SK-N-SH (cell line): ENCODE measurements at regions not wholly inside any gene's neighbourhood (a gene's known extent, or its start where the extent isn't known, plus 50 kb on each side); places are given as distances from the start of the nearest gene placed in this dataset.

Experiments used
- CTCF ChIA-PET: fragments of 300-600, 350-600 bp; formaldehyde crosslinking; extraction: SDS; loops from one replicate; lab custom pipeline; 2021; lab: Yijun Ruan, JAX
- POLR2A ChIA-PET: fragments of 350-600 bp; sonication (Branson Sonifier 250); formaldehyde crosslinking; extraction: SDS; loops from one replicate; lab custom pipeline; 2020; ENCODE audit warnings: antibody characterized with exemption, inconsistent platforms; lab: Yijun Ruan, JAX
- DNase-seq: peaks from one replicate; pipeline ENCODE4 v3.0.0; 2012
- H2AFZ ChIP-seq: fragments of 200-600 bp; sonication (generic); 2 replicates; pipeline ENCODE4 v1.8.1; 2016; ENCODE audit warnings: antibody characterized with exemption, mild to moderate bottlenecking, low read depth
- H3F3A ChIP-seq: fragments of 200-600 bp; sonication (generic); replicated peaks from 2 replicates; pipeline ENCODE3; 2016; ENCODE audit warnings: antibody characterized with exemption, mild to moderate bottlenecking; ENCODE audit not compliant: insufficient read depth
- H3K27ac ChIP-seq, 2 experiments: fragments of 200-500 bp in 1 of 2; fragments of 200-600 bp in 1 of 2; sonication (Bioruptor generic) in 1 of 2; sonication (generic), shearing (Covaris generic) in 1 of 2; 2 replicates each; pipeline versions ENCODE4 v1.5.1 to v1.6.1; 2014 to 2016; ENCODE audit warnings: low read depth in 2 of 2, inconsistent platforms in 1 of 2, low read length in 1 of 2, mild to moderate bottlenecking in 1 of 2, mixed read lengths in 1 of 2
- H3K27me3 ChIP-seq: fragments of 200-600 bp; sonication (generic), shearing (Covaris generic); 2 replicates; pipeline ENCODE4 v1.6.1; 2016; ENCODE audit warnings: mixed run types; ENCODE audit not compliant: insufficient read depth
- H3K36me3 ChIP-seq, 2 experiments: fragments of 200-500 bp in 1 of 2; fragments of 200-600 bp in 1 of 2; sonication (Bioruptor generic) in 1 of 2; sonication (generic) in 1 of 2; replicated peaks in 1 of 2; 2 replicates each; pipeline versions ENCODE3 to v1.5.1; 2014 to 2016; ENCODE audit warnings: low read length in 1 of 2, mild to moderate bottlenecking in 1 of 2; ENCODE audit not compliant: insufficient read depth in 2 of 2, control insufficient read depth in 1 of 2
- H3K4me1 ChIP-seq, 2 experiments: fragments of 200-500 bp in 1 of 2; fragments of 200-600 bp in 1 of 2; sonication (Bioruptor generic) in 1 of 2; sonication (generic), shearing (Covaris generic) in 1 of 2; 2 replicates each; pipeline versions ENCODE4 v1.5.1 to v1.6.1; 2014 to 2016; ENCODE audit warnings: low read depth in 1 of 2, low read length in 1 of 2, mixed run types in 1 of 2; ENCODE audit not compliant: insufficient read depth in 2 of 2, control insufficient read depth in 1 of 2
- H3K4me2 ChIP-seq: fragments of 200-600 bp; sonication (generic), shearing (Covaris generic); 2 replicates; pipeline ENCODE4 v1.6.1; 2017; ENCODE audit warnings: mixed run types
- H3K4me3 ChIP-seq, 2 experiments: fragments of 200-500 bp in 1 of 2; fragments of 200-600 bp in 1 of 2; sonication (Bioruptor generic) in 1 of 2; sonication (generic), shearing (Covaris generic) in 1 of 2; 2 replicates each; pipeline versions ENCODE4 v1.5.1 to v1.8.1; 2014 to 2016; ENCODE audit warnings: low read depth in 2 of 2, inconsistent platforms in 1 of 2, low read length in 1 of 2, mild to moderate bottlenecking in 1 of 2, mixed read lengths in 1 of 2, moderate library complexity in 1 of 2
- H3K79me2 ChIP-seq: fragments of 200-600 bp; sonication (generic); 2 replicates; pipeline ENCODE4 v1.8.1; 2017; ENCODE audit warnings: mild to moderate bottlenecking; ENCODE audit not compliant: insufficient read depth
- H3K9ac ChIP-seq: fragments of 200-600 bp; sonication (generic); 2 replicates; pipeline ENCODE4 v1.6.1; 2017; ENCODE audit warnings: mixed run types
- H3K9me2 ChIP-seq: fragments of 200-600 bp; sonication (generic); 2 replicates; pipeline ENCODE4 v1.6.1; 2017; ENCODE audit warnings: mixed run types
- H3K9me3 ChIP-seq: fragments of 200-600 bp; sonication (generic); 2 replicates; pipeline ENCODE4 v1.6.1; 2017; ENCODE audit warnings: mixed run types, mild to moderate bottlenecking, moderate library complexity
- H4K20me1 ChIP-seq: fragments of 200-600 bp; sonication (generic); 2 replicates; pipeline ENCODE4 v1.6.1; 2017; ENCODE audit warnings: mild to moderate bottlenecking, mixed run types; ENCODE audit not compliant: insufficient read depth
- CHD2 ChIP-seq: fragments of 150-350 bp; IDR thresholded peaks from 2 replicates; pipeline ENCODE4 v1.6.1; 2018; ENCODE audit warnings: low read length; ENCODE audit not compliant: partially characterized antibody
- GATA2 ChIP-seq: sonication (generic); formaldehyde crosslinking; IDR thresholded peaks from 2 replicates; pipeline ENCODE4 v1.5.0; 2020; ENCODE audit warnings: mild to moderate bottlenecking, missing genetic modification reagents
- JUND ChIP-seq: IDR thresholded peaks from 2 replicates; pipeline ENCODE4 v1.4.0; 2012
- RAD21 ChIP-seq: IDR thresholded peaks from 2 replicates; pipeline ENCODE4 v1.6.1; 2012; ENCODE audit warnings: mild to moderate bottlenecking, low read length
- RFX5 ChIP-seq: IDR thresholded peaks from 2 replicates; pipeline ENCODE4 v1.6.1; 2012; ENCODE audit warnings: mild to moderate bottlenecking, improper control_type of control experiment, low read length
- TAF1 ChIP-seq: IDR thresholded peaks from 2 replicates; pipeline ENCODE4 v1.6.1; 2012; ENCODE audit warnings: low read depth, mild to moderate bottlenecking, low read length, moderate library complexity, borderline replicate concordance
- WGBS: methylation state at CpG from one replicate; pipeline ENCODE4 v1.1.6; 2017; ENCODE audit warnings: low lambda C conversion rate; 5-methylcytosine and 5-hydroxymethylcytosine counted together
- TF ChIP-seq, protein P1 (sequence below): fragments of 150-350 bp; IDR thresholded peaks from 2 replicates; pipeline ENCODE4 v1.6.1; 2016; ENCODE audit warnings: mild to moderate bottlenecking, low read depth, low read length
- TF ChIP-seq, protein P2 (sequence below): fragments of 200-600 bp; sonication (generic); IDR thresholded peaks from 2 replicates; pipeline ENCODE4 v1.6.1; 2017; ENCODE audit warnings: antibody characterized with exemption, mild to moderate bottlenecking, moderate library complexity
- TF ChIP-seq, protein P3 (sequence below): IDR thresholded peaks from 2 replicates; pipeline ENCODE4 v1.6.1; 2012; ENCODE audit warnings: mild to moderate bottlenecking, low read depth, low read length, moderate library complexity

DNA sequence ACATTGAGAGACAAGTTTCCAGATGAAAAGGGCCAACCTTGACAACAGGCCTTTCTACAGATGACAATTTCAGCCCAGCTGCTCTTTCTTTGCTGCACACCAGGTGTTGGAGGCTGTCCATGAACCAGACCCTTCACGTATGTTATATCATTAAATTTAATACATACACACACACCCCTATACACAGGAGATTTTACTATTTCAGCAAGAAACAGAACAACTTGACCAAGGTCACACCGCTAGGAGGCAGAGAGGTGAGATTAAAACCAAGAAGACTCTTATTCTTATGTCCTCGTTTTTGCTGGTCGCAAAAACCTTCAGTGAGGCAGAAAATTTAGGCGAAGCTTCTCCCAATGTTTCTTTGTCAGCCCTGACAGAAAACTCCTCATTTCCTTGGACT, 1585.9 kb downstream of the AACS start:
- 68% methylated on average over 5 of the region's 5 CpGs for WGBS
- Histone ChIP-seq H3K36me3 (no peaks in the 10 kb centered on the region), H3K9me3 (no peaks in the 10 kb centered on the region), H3K27me3 (no peaks in the 10 kb centered on the region), H3K9me2 (no peaks in the 10 kb centered on the region), H3K4me1 (no peaks in the 10 kb centered on the region), H3K79me2 (no peaks in the 10 kb centered on the region), H4K20me1 (no peaks in the 10 kb centered on the region), H2AFZ (no peak overlapping the region), H3K9ac (no peak overlapping the region), H3K4me2 (no peak overlapping the region), H3K27ac (no peak overlapping the region), H3K4me3 (no peak overlapping the region), H3F3A (no peaks in the 10 kb centered on the region)
- ChIA-PET CTCF (no interaction called here), POLR2A (no interaction called here)
- TF ChIP-seq JUND (no peak), RAD21 (no peak), TAF1 (no peak), CHD2 (no peak), GATA2 (no peak), RFX5 (no peak)
- TF ChIP-seq, protein P1, sequence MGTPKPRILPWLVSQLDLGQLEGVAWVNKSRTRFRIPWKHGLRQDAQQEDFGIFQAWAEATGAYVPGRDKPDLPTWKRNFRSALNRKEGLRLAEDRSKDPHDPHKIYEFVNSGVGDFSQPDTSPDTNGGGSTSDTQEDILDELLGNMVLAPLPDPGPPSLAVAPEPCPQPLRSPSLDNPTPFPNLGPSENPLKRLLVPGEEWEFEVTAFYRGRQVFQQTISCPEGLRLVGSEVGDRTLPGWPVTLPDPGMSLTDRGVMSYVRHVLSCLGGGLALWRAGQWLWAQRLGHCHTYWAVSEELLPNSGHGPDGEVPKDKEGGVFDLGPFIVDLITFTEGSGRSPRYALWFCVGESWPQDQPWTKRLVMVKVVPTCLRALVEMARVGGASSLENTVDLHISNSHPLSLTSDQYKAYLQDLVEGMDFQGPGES = no peak
- TF ChIP-seq, protein P2, sequence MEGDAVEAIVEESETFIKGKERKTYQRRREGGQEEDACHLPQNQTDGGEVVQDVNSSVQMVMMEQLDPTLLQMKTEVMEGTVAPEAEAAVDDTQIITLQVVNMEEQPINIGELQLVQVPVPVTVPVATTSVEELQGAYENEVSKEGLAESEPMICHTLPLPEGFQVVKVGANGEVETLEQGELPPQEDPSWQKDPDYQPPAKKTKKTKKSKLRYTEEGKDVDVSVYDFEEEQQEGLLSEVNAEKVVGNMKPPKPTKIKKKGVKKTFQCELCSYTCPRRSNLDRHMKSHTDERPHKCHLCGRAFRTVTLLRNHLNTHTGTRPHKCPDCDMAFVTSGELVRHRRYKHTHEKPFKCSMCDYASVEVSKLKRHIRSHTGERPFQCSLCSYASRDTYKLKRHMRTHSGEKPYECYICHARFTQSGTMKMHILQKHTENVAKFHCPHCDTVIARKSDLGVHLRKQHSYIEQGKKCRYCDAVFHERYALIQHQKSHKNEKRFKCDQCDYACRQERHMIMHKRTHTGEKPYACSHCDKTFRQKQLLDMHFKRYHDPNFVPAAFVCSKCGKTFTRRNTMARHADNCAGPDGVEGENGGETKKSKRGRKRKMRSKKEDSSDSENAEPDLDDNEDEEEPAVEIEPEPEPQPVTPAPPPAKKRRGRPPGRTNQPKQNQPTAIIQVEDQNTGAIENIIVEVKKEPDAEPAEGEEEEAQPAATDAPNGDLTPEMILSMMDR = no peak
- TF ChIP-seq, protein P3, sequence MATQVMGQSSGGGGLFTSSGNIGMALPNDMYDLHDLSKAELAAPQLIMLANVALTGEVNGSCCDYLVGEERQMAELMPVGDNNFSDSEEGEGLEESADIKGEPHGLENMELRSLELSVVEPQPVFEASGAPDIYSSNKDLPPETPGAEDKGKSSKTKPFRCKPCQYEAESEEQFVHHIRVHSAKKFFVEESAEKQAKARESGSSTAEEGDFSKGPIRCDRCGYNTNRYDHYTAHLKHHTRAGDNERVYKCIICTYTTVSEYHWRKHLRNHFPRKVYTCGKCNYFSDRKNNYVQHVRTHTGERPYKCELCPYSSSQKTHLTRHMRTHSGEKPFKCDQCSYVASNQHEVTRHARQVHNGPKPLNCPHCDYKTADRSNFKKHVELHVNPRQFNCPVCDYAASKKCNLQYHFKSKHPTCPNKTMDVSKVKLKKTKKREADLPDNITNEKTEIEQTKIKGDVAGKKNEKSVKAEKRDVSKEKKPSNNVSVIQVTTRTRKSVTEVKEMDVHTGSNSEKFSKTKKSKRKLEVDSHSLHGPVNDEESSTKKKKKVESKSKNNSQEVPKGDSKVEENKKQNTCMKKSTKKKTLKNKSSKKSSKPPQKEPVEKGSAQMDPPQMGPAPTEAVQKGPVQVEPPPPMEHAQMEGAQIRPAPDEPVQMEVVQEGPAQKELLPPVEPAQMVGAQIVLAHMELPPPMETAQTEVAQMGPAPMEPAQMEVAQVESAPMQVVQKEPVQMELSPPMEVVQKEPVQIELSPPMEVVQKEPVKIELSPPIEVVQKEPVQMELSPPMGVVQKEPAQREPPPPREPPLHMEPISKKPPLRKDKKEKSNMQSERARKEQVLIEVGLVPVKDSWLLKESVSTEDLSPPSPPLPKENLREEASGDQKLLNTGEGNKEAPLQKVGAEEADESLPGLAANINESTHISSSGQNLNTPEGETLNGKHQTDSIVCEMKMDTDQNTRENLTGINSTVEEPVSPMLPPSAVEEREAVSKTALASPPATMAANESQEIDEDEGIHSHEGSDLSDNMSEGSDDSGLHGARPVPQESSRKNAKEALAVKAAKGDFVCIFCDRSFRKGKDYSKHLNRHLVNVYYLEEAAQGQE = no peak
- no peak for DNase-seq
